SU-DHL-6 (cell line): ENCODE measurements at regions not wholly inside any gene's neighbourhood (a gene's known extent, or its start where the extent isn't known, plus 50 kb on each side); places are given as distances from the start of the nearest gene placed in this dataset.

Experiments used
- EZH2phosphoT487 ChIP-seq: fragments of 200-600 bp; sonication (generic), shearing (Covaris generic); conservative IDR thresholded peaks from 2 replicates; pipeline ENCODE4 v1.6.1; 2018; ENCODE audit warnings: mild to moderate bottlenecking, antibody characterized with exemption, low read length, moderate library complexity, mixed read lengths
- TF ChIP-seq, protein P1 (sequence below): fragments of 200-600 bp; sonication (generic); IDR thresholded peaks from one replicate; pipeline ENCODE4 v1.5.1; 2017; ENCODE audit warnings: antibody characterized with exemption, mild to moderate bottlenecking, low read length, moderate library complexity; ENCODE audit not compliant: insufficient read depth, poor library complexity, severe bottlenecking

DNA sequence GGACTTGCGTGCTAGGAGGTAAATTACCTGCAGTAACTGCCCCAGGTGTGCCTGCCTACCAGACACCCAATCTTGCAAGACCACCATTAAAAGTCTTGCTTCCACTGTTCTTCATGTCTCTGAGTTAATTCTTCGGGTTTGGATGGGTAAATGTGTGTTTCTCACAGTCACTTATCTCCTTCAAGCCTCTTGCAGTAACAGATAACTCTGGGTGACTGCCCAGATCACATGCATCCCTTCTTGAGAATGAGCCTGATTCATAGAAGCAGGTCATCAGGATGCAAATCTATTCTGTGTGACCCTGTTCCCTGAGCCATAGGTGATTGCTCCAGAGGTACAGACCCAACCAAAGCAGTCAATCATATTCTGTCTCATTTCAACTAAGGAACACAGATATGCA, 194.6 kb downstream of the METTL4 start:
- TF ChIP-seq, protein P1, sequence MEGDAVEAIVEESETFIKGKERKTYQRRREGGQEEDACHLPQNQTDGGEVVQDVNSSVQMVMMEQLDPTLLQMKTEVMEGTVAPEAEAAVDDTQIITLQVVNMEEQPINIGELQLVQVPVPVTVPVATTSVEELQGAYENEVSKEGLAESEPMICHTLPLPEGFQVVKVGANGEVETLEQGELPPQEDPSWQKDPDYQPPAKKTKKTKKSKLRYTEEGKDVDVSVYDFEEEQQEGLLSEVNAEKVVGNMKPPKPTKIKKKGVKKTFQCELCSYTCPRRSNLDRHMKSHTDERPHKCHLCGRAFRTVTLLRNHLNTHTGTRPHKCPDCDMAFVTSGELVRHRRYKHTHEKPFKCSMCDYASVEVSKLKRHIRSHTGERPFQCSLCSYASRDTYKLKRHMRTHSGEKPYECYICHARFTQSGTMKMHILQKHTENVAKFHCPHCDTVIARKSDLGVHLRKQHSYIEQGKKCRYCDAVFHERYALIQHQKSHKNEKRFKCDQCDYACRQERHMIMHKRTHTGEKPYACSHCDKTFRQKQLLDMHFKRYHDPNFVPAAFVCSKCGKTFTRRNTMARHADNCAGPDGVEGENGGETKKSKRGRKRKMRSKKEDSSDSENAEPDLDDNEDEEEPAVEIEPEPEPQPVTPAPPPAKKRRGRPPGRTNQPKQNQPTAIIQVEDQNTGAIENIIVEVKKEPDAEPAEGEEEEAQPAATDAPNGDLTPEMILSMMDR, result no peak
- TF ChIP-seq EZH2phosphoT487, result no peak
